AG04450 (cell line): ENCODE measurements at regions not wholly inside any gene's neighbourhood (a gene's known extent, or its start where the extent isn't known, plus 50 kb on each side); places are given as distances from the start of the nearest gene placed in this dataset.

Source experiments
- CTCF ChIA-PET: fragments of 300-600, 350-600 bp; formaldehyde crosslinking; extraction: SDS; loops from one replicate; lab custom pipeline; 2022; ENCODE audit warnings: antibody characterized with exemption, inconsistent platforms; lab: Charles Lee
- POLR2A ChIA-PET: fragments of 350-600 bp; formaldehyde crosslinking; extraction: SDS; loops from one replicate; lab custom pipeline; 2021; ENCODE audit warnings: antibody characterized with exemption, inconsistent platforms; lab: Yijun Ruan, JAX
- DNase-seq: peaks from one replicate; pipeline ENCODE4 v3.0.0-alpha.2; 2011; ENCODE audit warnings: low read depth, low spot score
- H3K27ac ChIP-seq: one replicate; pipeline ENCODE4 v1.5.1; 2012; ENCODE audit warnings: low read depth, low read length, control low read depth
- H3K27me3 ChIP-seq: one replicate; pipeline ENCODE4 v1.6.0; 2012; ENCODE audit warnings: low read length; ENCODE audit not compliant: control insufficient read depth, insufficient read depth
- H3K4me3 ChIP-seq: 2 replicates; pipeline ENCODE4 v1.5.1; 2011; ENCODE audit warnings: mild to moderate bottlenecking, low read depth, low read length, control low read depth
- H3K9me3 ChIP-seq: 2 replicates; pipeline ENCODE4 v1.5.1; 2012; ENCODE audit warnings: low read length; ENCODE audit not compliant: control insufficient read depth, insufficient read depth
- CTCF ChIP-seq: IDR thresholded peaks from 2 replicates; pipeline ENCODE4 v1.5.1; 2011; ENCODE audit warnings: low read depth, low read length, control low read depth, inconsistent platforms

- peaks cover 2% of the 10 kb centered on the region for H3K27me3 ChIP-seq
- DNase-seq: no peak
- POLR2A ChIA-PET: no interaction called here
- no peaks in the 10 kb centered on the region for H3K9me3 ChIP-seq
- no peak overlapping the region for H3K4me3 ChIP-seq
- TF ChIP-seq CTCF: no peak
- H3K27ac ChIP-seq: no peak overlapping the region
- CTCF ChIA-PET: no interaction called here
These were observed 56.0 kb downstream of the BOD1L2 start for GRCh38 chr18:57202881-57203280.

GRCh38 chr18:57205641-57206040 is 58.8 kb downstream of the BOD1L2 start:
- TF ChIP-seq CTCF: no peak
- Histone ChIP-seq H3K27ac (no peak overlapping the region), H3K4me3 (no peak overlapping the region), H3K9me3 (no peaks in the 10 kb centered on the region), H3K27me3 (peaks cover 8% of the 10 kb centered on the region)
- DNase-seq: no peak
- CTCF ChIA-PET: no interaction called here
- POLR2A ChIA-PET: no interaction called here

GRCh38 chr18:57207124-57207916 is 60.4 kb downstream of the BOD1L2 start:
- peaks cover 8% of the 10 kb centered on the region for H3K27me3 ChIP-seq
- POLR2A ChIA-PET: no interaction called here
- H3K4me3 ChIP-seq: no peak overlapping the region
- no peak for DNase-seq
- no peak for TF ChIP-seq CTCF
- CTCF ChIA-PET: no interaction called here
- no peaks in the 10 kb centered on the region for H3K9me3 ChIP-seq
- no peak overlapping the region for H3K27ac ChIP-seq

DNA sequence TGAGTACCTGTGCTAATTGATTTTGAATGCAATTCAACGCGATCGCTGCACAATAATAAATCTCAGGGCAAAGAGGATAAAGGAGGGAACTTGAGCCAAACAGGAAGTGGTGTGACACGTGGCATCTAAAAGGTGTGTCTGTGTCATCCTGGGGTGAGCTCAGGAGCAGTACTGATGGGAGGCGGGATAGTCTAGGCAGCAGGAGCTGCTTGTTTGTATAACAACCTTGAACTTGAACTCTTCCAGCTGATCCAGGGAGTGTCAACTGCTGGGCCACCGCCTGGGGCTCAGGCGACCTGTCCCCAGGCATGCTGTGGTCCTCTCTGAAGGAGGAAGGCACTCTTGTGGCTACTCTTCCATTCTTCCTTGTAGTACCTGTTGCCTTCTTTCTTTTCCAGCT is 61.2 kb downstream of the BOD1L2 start:
- CTCF ChIA-PET: no interaction called here
- no peaks in the 10 kb centered on the region for H3K9me3 ChIP-seq
- H3K4me3 ChIP-seq: no peak overlapping the region
- H3K27ac ChIP-seq: no peak overlapping the region
- no peak for TF ChIP-seq CTCF
- POLR2A ChIA-PET: no interaction called here
- peaks cover 8% of the 10 kb centered on the region for H3K27me3 ChIP-seq
- no peak for DNase-seq

GRCh38 chr18:57209713-57210106 is 62.8 kb downstream of the BOD1L2 start:
- Histone ChIP-seq H3K27ac (no peak overlapping the region), H3K27me3 (peaks cover 8% of the 10 kb centered on the region), H3K4me3 (no peak overlapping the region), H3K9me3 (no peaks in the 10 kb centered on the region)
- no peak for TF ChIP-seq CTCF
- no peak for DNase-seq
- POLR2A ChIA-PET: no interaction called here
- CTCF ChIA-PET: no interaction called here
